ENCODE measurements at regions not wholly inside any gene's neighbourhood (a gene's known extent, or its start where the extent isn't known, plus 50 kb on each side); places are given as distances from the start of the nearest gene placed in this dataset.
"Not testable (repeated sequence)": the region's sequence is repeated elsewhere in the genome, so short reads cannot be mapped to it uniquely, and the experiment has no call there.

DNA sequence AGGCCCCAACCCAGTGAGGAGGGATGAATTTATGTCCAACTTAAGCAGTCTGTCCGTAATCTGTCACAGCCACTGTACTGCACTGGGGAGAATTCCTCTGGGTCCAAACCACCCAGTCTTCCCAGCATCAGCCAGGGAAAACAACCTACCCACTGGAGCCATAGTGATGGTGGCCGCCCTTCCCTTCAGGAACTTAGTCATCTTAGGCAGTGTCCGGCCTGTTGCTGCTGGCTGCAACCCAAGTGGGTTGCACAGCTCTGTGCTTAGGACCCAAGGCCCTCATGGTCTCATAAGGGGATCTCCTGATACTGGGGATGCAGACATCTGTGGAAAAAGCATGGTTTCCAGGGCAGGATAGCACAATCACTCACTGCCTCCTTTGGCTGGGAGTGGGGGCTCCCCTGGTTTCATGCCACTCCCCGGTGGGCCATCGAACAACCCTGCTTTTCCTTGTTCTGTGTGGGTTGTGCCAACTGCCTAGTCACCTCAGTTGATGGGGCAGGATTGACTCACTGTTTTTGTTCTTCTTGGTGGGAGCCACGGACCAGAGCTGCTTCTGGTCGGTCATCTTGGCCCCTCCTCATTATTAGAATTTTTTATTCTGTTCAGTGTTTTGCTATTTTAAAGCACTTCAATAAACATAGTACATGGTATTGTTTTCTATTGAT lies 591.9 kb downstream of the DOK5 start:
- no peak for DNase-seq (ENCODE audit: low spot score)

DNA sequence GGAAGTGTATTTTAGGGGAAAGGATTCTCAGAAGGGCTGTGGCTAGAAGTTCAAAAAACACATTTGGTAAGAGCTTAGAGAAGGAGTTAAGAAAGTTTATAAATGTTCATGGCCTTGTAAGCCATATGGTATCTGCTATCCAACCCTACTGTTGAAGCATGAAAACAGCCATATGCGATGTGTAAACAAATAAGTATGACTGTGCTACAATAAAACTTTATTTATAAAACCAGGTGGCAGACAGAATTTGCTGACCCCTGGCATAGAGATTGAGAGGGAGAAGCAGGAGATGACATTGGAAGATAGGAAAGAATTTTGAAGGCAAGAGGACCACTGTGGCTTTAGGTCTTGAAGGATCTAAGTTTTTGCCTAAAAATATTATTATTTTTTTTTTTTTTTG lies 583.5 kb downstream of the DOK5 start:
- DNase-seq (ENCODE audit: low spot score) = no peak

DNA sequence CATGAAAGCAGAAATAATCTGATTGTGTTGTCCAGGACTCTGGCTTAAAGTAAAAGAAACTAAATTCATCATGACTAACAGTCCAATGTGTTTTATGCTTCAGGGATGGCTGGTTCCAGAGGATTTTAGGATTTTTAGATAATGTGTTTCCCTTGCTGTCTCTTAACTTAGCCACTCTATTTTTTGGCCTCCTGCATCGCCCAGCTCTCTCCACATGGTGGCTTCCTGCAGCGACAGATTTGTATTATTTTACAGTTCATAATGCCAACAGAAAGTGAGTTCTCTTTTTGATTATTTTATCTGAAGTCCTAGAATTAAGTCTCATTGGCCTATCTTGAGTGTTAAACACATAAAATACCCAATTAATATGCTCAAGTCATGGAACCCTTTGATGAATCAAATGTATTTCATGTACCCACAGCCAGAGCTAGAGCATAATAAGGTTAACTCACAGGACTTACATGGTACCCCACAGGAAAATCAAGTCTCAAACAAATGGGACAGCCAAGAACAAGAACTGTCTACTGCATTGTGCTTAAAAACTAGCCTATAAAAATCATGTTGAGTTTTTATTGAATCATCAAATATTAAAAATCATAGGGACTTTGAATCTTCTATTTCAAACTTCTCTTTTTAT lies 582.5 kb downstream of the DOK5 start:
- DNase-seq (ENCODE audit: low spot score) = no peak

DNA sequence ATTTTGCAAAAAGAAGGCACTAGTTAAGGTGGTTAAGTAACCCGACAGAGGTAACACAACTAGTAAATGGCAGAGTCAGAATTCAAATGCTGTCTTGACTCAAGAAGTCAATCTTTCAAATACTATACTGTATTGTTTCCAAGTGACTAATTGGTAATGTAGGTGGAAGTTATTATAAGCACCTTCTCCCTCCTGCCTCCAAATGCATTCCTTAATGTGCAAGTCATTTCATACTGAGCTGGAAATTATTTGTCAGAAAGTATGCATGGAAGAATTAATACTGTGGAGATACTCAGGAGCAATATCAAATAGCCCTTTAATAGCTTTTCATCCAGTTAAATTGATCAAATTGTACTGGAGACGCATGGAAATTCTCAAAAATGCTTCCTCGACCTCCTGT lies 579.1 kb downstream of the DOK5 start:
- DNase-seq (ENCODE audit: low spot score) = no peak

DNA sequence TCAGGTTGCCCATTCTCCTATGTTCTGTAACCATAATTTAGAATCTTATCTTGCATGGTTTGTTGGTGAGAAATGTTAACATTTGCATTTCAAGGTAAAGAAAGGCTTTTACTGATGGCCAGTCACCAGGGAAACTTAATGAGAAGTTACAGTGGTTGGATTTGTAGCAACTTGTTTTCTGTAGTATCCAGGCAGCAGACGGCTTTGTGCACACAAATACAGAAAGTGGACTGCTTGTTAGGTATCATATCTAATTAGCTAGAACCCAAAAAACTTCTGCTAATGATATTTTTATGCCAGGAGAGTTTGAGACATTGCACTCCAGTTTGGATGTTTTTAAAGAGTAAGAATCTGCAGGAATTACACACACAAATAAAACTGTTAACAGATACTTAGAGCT lies 578.0 kb downstream of the DOK5 start:
- no peak for DNase-seq (ENCODE audit: low spot score)

DNA sequence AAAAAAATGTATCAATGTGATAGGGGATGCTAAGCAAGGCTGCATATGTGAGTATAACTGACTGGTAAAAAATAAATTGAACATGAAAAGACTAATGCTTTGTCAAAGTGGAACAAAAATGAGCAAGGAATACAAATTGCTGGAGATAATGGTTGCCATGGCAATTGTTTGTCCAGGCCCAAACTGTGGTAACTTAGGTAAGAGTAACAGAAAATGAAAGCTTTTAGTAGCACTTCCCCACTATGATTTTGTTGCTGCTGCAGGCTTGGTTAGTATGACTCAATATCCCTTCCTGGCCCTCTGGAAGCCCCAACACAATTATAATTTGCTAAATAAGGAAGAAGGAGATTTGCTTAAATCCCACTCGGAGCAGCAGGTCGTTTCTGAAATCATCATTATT lies 577.1 kb downstream of the DOK5 start:
- no peak for DNase-seq (ENCODE audit: low spot score)

DNA sequence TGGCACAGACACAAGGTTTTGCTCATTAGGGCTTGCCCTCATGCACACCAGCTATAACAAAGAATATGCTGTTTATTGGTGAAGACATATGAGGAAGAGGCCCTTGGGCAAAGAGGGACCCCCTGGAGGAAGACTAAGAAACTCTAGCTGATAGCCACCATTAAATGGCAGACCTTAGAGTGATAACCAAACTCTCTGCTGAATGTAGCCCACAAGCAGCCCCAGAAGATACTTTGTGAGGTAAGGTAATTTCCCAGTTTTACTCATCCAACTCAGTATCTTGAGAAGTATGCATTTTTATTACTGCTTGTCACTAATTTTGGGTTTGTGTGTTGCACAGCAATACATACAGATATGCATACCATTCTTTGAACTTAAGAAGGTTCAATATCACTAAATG lies 563.3 kb downstream of the DOK5 start:
- DNase-seq (ENCODE audit: low spot score) = no peak

DNA sequence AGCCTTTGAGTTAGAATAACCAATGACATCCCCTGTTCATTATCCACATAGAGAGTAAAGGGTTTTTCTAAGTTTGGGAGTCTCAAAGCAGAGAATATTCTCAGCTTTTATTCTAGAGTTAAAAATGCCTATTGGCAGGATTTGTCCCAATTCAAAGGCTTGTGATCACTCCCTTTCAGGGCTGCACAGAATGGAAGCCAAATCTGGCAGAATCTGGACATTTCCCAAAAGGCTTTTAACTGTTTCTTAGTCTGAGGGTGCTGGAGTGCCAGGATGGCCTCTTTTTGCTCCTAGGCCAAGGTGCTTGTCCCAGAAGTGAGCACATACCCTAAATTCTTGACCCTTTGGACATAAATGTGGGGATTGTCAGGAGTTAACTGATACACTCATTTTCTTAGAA lies 556.6 kb downstream of the DOK5 start:
- peak; percentile 8 for DNase-seq (ENCODE audit: low spot score)

DNA sequence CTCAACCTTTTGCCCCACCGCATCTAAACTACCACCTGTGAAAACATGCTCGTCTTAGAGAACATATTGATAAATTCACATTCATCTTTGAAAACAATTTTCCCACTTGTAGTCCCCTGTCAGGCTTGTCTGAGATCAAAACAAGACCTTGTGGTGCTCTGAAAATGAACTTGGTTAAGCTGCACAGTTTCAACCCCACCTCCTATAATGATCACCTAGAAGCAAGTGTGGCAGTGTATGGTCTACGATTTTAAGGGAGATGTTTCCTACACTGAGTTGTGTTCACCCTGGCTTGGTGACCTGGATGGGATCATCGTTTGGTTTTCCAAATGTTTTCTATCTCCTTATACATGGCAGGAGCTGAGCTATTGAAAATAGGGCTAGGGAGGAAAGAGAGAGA lies 539.4 kb downstream of the DOK5 start:
- DNase-seq (ENCODE audit: low spot score) = no peak

DNA sequence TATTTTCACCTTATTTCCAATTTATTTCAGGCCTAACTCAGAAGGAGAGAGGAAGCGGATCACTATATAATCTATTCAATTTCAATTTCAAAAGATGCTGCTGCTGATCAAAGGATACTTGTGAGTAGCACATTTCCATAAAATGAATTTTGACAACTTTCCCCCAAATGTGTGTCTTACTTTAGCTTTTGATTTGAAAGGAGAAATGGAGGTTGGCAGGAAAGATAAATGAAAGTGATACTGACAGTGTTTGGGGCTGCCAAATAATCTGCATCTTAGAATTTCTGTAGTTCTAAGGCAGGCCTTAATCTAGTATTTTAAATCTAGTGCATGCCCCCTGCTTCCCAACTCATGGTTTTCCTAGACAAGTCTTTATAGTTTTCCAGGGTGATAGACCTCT lies 535.4 kb downstream of the DOK5 start:
- DNase-seq (ENCODE audit: low spot score) = no peak

DNA sequence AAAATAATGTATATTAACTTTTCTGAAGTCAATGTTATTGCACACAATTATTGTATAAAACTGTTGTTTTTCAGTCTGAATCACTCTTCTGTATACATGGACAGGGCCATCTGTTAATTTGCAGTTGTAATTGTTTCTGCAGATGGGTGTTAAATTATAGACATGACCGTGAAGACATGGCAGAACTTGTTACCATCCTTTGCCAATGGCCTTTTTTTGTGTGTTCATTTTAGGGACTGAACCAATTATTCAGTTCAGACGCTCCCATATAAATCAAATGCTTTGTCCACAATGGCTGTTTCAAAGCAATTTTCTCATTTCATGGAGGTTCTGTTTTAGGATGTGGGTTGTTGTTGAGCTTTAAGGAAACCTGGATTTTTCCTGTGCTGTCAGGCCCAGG lies 533.7 kb downstream of the DOK5 start:
- DNase-seq (ENCODE audit: low spot score) = no peak

DNA sequence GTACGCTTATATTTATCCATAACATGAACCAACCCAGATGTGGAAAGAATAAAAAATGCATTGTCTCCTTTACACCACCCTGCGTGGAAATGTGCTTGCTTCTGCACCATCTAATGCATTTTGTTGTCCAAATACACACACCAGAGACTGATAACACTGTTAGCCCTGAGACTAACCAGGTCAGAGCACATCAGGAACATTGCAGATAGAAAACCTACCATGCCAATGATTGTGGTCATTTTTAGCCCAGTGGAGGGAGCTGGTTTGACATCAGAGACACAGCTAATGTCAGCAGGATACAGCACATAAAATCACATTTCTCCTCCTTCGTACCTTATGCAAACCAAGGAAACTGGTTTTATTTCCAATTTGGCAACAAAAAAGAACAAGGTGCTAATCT lies 528.7 kb downstream of the DOK5 start:
- no peak for DNase-seq (ENCODE audit: low spot score)

DNA sequence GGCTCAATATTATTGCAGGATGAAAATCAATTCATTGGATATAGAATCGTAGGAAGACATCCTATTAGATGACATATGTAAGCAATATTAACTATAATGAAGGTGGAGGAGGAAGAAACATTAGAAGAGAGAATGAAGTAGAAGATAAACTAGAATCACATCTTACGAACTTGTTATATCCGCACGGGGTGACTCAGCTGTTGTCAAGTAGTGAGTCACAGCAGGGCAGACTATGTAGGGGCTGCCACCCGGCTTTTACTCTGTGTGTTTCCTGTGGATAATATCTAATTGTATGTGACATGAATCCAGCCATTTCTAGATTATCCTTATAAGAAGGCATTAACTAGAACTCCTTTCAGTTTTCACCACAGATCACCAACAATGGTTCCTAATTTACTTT lies 520.2 kb downstream of the DOK5 start:
- DNase-seq (ENCODE audit: low spot score) = no peak

DNA sequence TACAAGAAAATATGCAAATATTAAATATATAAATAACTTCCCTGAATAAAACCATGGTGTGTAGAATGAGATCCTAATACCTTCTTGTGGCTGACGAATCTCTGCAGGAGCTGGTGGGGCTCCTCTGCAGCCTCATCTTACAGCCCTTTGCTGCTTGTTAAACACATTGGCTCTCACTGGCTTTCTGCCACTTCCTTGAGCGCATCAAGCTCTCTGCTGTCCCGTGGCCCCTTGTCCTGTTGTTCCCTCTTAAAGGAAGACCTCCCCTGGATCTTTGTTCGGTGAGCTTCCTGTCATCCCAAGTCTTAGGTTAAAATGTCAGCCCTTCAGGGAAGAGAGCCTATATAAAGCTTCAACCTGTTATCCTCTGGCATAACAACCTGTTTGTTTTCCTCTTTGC lies 519.6 kb downstream of the DOK5 start:
- no peak for DNase-seq (ENCODE audit: low spot score)

DNA sequence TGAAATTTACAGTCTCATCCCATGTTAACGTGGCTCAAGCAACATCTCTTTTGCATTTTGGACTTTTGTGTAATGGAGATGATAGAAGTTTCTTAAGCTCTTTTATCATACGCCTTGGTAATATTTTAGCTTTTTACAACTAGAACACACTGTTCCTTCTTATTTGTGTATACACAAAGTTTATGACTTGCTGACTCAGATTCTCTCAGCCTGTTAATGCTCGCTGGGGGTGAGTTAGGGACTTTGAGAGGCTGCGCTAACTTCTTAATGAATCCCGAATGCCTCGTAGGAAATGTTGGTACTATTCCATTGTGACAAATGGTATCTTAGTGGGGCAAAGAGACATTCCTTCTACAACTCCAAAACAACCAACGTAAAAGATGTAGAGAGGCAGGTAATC lies 509.7 kb downstream of the DOK5 start:
- no peak for DNase-seq (ENCODE audit: low spot score)

DNA sequence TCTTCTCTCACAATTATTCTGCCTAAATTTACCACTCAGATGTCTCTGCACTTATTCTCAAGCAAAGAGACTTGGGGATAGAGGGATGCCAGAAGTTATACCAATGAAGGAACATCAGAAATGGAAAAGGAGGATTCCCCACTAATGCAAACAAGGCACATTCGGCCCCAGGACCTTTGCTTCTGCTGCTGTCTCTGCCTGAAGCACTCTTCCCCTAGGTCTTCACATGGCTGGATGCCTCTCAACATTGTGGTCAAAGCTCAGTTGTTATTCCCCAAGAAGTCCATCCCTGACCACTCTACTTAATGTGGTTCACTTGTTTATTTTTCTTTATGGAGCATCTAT lies 508.7 kb downstream of the DOK5 start:
- DNase-seq (ENCODE audit: low spot score) = no peak

DNA sequence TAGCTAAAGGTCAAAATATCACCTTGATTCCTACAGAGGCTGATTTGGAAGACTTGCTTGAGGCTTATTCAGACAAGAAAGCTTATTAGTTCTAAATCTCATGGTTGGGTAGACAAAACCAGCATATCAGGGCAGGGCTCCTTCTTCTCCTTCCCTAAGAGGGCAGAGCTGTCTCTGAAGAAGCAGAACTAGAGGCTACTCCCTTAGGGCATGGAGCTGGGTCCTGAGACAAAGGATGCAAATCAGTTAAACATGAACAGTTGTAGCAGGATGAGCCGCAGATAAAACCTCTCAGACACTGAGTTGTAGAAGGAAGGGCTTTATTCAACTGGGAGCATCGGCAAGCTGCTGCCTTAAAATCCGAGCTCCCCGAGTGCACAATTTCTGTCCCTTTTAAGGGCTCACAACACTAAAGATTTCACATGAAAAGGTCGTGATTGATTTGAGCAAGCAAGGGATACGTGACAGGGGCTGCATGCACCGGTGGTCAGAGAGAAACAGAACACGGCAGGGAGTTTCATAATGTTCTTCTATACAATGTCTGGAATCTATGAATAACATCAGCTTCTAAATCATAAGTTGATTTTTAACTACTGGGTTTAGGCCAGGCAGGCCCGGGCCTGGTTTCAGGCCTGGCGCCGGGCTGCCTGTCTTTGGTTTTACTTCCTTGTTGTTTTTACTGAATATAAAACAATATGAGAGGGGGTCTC lies 508.2 kb downstream of the DOK5 start:
- not testable (repeated sequence) for DNase-seq (ENCODE audit: low spot score)

DNA sequence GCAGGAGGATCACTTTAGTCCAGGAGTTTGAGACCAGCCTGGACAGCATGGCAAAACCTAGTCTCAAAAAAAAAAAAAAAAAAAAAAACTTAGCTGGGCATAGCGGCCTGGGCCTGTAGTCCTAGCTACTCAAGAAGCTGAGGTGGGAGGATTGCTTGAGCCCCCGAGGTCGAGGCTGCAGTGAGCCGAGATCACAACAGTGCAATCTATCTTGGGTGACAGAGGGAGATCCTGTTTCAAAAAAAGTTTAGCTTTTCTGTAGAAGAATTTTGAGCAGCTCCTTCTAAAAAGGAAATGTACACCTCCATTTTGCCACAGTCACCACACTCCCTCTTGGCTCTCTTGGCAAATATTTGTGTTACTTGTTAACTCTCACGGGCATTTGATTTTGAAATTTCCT lies 505.8 kb downstream of the DOK5 start:
- DNase-seq (ENCODE audit: low spot score) = no peak

DNA sequence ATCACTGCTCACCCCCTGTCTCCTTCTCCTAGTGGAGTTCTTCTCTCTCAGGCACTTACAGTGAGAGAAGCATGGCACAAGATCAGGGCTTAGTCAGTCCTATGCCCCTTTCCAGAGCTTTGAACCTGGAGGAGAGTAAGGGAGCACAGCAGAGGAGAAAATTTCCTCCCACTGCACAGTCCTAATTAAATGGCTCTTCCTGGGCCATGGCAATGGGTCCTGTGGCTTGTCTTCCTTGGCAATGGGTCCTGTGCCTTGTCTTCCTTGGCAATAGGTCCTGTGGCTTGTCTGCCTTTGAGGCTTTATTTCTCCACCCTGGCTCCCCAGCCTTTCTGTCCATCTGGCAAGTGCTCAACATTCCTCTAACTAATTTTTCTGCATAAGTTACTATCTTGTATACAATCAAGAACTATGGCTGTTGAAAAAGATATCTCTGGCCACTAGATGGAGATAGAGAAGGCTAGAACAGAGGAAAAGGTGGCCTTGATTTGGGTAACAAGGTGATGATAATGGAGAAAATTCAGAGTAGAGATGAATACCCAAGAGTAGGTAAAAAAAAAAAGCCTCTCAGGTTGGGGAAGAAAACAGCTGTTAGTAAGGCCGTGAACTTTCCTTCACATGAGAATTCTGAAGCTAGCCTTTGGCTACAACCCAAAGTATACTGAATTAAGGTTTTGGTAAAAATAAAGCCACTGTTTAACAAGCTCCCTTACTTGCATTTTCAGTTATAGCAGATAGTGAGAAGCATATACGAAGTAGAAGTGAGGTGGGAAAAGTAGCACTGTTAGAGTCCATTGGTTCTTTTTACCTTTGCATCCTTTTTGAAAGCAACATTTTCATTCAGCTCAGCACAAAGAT lies 504.9 kb downstream of the DOK5 start:
- DNase-seq (ENCODE audit: low spot score) = peak; percentile 25

DNA sequence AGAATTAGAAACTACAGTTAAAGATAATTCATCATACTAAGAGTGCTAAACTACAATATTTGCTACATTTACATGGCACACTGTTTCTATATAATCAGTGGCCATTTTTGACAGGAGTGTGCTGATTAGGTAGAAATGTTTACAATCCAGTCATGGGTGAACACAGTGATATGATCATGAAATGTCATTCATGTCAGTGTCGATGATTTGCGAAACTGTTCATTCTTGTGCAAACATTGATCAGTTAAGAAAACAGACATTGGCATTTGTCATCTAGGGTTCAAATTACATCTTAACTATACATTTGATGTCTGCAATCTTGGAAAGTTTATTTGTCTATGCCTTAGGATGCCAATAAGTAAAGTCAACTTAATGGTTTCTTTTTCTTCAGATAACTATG lies 474.9 kb downstream of the DOK5 start:
- DNase-seq (ENCODE audit: low spot score) = no peak

DNA sequence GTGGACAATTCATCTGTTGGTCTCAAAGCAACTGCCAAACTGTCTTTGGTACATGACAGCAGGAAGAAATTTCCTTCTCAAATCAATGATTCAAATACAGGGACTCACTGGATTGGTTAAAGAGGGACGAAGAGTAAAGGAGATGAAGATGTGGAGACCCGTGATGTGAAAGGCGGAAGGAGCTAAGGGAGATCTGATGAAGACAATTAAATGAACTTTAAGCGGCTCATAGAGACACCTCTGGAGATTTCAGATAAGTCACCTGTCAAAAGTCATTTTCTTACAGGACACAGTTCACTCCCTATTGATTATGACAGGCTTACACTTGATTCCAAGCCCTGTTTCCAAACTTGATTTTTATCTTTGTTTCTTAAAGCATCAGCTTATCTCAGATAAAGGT lies 466.3 kb downstream of the DOK5 start:
- no peak for DNase-seq (ENCODE audit: low spot score)

DNA sequence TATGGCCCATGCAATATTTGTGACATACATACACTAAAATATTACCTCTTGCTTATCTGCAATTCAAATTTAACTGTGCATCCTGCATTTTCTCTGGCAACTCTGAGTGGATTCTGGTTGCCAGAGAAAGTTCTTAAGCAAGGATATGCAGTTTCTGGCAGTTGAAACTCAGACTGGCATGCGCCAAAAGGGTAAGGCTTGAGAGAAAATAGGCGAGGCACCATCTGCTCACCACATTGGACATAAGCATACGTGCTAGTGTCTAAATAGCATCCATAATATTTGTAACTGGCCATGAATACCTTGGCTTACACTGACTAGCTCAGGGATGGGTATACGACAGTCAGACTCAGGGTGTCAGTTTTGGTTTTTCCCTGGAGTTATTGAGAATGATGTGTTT lies 465.1 kb downstream of the DOK5 start:
- no peak for DNase-seq (ENCODE audit: low spot score)

DNA sequence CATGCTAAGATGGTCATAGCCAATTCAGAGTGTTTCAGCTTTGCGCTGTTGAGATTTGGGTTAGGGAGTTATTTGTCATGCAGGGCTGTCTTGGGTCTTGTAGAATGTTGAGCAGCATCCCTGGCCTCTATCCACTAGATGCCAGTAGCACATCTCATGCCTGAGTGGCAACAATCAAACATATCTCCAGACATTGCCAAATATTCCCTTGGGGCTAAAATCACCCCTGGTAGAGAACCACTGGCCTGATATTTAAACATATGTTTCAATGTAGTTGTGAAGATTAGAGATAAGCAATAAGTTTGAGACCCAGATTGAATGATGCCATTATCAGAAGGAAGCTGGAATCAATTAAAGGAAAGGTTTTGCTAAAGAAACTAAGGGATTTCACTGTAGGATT lies 463.3 kb downstream of the DOK5 start:
- DNase-seq (ENCODE audit: low spot score) = no peak

All from pons (tissue), 1 donor.